Panc1 (cell line): ENCODE measurements at regions not wholly inside any gene's neighbourhood (a gene's known extent, or its start where the extent isn't known, plus 50 kb on each side); places are given as distances from the start of the nearest gene placed in this dataset.

Experiments
- POLR2AphosphoS5 ChIP-seq: IDR thresholded peaks from 2 replicates; pipeline ENCODE4 v1.6.1; 2012; ENCODE audit warnings: mild to moderate bottlenecking, low read depth, low read length, moderate library complexity
- SIN3A ChIP-seq: IDR thresholded peaks from 2 replicates; pipeline ENCODE4 v1.6.1; 2012; ENCODE audit warnings: low read depth, mild to moderate bottlenecking, low read length, moderate library complexity, borderline replicate concordance; ENCODE audit not compliant: insufficient read depth
- TCF7L2 ChIP-seq: IDR thresholded peaks from 2 replicates; pipeline ENCODE4 v1.6.1; 2011; ENCODE audit warnings: mild to moderate bottlenecking, low read depth, low read length, inconsistent platforms
- TF ChIP-seq, protein P1 (sequence below): fragments of 450-650 bp; IDR thresholded peaks from 2 replicates; pipeline ENCODE4 v1.5.1; 2017; ENCODE audit warnings: mild to moderate bottlenecking
- TF ChIP-seq, protein P2 (sequence below), 2 experiments: IDR thresholded peaks; 2 replicates each; pipeline ENCODE4 v1.6.1; 2011 to 2012; ENCODE audit warnings: low read depth in 2 of 2, control low read depth in 1 of 2, low read length in 1 of 2, mild to moderate bottlenecking in 1 of 2, moderate library complexity in 1 of 2; ENCODE audit not compliant: insufficient read depth in 1 of 2

GRCh38 chr6:155889410-155889809, 433.8 kb upstream of the NOX3 start:
- TF ChIP-seq, protein P1, sequence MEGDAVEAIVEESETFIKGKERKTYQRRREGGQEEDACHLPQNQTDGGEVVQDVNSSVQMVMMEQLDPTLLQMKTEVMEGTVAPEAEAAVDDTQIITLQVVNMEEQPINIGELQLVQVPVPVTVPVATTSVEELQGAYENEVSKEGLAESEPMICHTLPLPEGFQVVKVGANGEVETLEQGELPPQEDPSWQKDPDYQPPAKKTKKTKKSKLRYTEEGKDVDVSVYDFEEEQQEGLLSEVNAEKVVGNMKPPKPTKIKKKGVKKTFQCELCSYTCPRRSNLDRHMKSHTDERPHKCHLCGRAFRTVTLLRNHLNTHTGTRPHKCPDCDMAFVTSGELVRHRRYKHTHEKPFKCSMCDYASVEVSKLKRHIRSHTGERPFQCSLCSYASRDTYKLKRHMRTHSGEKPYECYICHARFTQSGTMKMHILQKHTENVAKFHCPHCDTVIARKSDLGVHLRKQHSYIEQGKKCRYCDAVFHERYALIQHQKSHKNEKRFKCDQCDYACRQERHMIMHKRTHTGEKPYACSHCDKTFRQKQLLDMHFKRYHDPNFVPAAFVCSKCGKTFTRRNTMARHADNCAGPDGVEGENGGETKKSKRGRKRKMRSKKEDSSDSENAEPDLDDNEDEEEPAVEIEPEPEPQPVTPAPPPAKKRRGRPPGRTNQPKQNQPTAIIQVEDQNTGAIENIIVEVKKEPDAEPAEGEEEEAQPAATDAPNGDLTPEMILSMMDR, result no peak
- TF ChIP-seq, protein P2, sequence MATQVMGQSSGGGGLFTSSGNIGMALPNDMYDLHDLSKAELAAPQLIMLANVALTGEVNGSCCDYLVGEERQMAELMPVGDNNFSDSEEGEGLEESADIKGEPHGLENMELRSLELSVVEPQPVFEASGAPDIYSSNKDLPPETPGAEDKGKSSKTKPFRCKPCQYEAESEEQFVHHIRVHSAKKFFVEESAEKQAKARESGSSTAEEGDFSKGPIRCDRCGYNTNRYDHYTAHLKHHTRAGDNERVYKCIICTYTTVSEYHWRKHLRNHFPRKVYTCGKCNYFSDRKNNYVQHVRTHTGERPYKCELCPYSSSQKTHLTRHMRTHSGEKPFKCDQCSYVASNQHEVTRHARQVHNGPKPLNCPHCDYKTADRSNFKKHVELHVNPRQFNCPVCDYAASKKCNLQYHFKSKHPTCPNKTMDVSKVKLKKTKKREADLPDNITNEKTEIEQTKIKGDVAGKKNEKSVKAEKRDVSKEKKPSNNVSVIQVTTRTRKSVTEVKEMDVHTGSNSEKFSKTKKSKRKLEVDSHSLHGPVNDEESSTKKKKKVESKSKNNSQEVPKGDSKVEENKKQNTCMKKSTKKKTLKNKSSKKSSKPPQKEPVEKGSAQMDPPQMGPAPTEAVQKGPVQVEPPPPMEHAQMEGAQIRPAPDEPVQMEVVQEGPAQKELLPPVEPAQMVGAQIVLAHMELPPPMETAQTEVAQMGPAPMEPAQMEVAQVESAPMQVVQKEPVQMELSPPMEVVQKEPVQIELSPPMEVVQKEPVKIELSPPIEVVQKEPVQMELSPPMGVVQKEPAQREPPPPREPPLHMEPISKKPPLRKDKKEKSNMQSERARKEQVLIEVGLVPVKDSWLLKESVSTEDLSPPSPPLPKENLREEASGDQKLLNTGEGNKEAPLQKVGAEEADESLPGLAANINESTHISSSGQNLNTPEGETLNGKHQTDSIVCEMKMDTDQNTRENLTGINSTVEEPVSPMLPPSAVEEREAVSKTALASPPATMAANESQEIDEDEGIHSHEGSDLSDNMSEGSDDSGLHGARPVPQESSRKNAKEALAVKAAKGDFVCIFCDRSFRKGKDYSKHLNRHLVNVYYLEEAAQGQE (IDR thresholded peaks at IDR 0.05; ENCODE audit: insufficient read depth in 1 of 2, low read depth in 2 of 2, low read length in 1 of 2), result no peak
- TF ChIP-seq POLR2AphosphoS5 (no peak), TCF7L2 (no peak), SIN3A (no peak)
